ENCODE measurements at regions not wholly inside any gene's neighbourhood (a gene's known extent, or its start where the extent isn't known, plus 50 kb on each side); places are given as distances from the start of the nearest gene placed in this dataset.

GRCh38 chr3:144058713-144059112 is 87.1 kb downstream of the DIPK2A start:
- Histone ChIP-seq H3K4me3 (ENCODE audit: low read length) (no peak overlapping the region), H3K27me3 (ENCODE audit: insufficient read depth, low read depth, low read length) (no peaks in the 10 kb centered on the region), H3K4me2 (ENCODE audit: low read length) (no peak overlapping the region), H3K79me2 (replicated peaks; ENCODE audit: insufficient read depth, low read length) (no peaks in the 10 kb centered on the region), H3F3A (ENCODE audit: insufficient read depth, low read length, poor library complexity, severe bottlenecking) (no peaks in the 10 kb centered on the region), H3K36me3 (ENCODE audit: insufficient read depth, low read length) (no peaks in the 10 kb centered on the region), H3K9ac (ENCODE audit: low read length) (no peak overlapping the region), H3K9me3 (ENCODE audit: low read length) (no peaks in the 10 kb centered on the region), H3K27ac (ENCODE audit: low read length) (no peak overlapping the region), H3K9me2 (ENCODE audit: insufficient read depth, low read length) (no peaks in the 10 kb centered on the region), H4K20me1 (ENCODE audit: insufficient read depth) (no peaks in the 10 kb centered on the region), H2AFZ (ENCODE audit: low read depth, low read length) (no peak overlapping the region)
- TF ChIP-seq RAD21 (conservative IDR thresholded peaks at IDR 0.05) (no peak), POLR2AphosphoS5 (IDR thresholded peaks at IDR 0.05) (no peak), EZH2 (IDR thresholded peaks at IDR 0.05; ENCODE audit: borderline replicate concordance, insufficient read depth, low read length, poor library complexity, severe bottlenecking) (no peak), TAF1 (IDR thresholded peaks at IDR 0.05; ENCODE audit: low read depth) (no peak), SMC3 (conservative IDR thresholded peaks at IDR 0.05; ENCODE audit: poor library complexity) (no peak), MXI1 (conservative IDR thresholded peaks at IDR 0.05; ENCODE audit: poor library complexity, severe bottlenecking) (no peak), EP300 (conservative IDR thresholded peaks at IDR 0.05; ENCODE audit: poor library complexity, severe bottlenecking) (no peak), REST (IDR thresholded peaks at IDR 0.05; ENCODE audit: borderline replicate concordance) (no peak)
- TF ChIP-seq, protein P1, sequence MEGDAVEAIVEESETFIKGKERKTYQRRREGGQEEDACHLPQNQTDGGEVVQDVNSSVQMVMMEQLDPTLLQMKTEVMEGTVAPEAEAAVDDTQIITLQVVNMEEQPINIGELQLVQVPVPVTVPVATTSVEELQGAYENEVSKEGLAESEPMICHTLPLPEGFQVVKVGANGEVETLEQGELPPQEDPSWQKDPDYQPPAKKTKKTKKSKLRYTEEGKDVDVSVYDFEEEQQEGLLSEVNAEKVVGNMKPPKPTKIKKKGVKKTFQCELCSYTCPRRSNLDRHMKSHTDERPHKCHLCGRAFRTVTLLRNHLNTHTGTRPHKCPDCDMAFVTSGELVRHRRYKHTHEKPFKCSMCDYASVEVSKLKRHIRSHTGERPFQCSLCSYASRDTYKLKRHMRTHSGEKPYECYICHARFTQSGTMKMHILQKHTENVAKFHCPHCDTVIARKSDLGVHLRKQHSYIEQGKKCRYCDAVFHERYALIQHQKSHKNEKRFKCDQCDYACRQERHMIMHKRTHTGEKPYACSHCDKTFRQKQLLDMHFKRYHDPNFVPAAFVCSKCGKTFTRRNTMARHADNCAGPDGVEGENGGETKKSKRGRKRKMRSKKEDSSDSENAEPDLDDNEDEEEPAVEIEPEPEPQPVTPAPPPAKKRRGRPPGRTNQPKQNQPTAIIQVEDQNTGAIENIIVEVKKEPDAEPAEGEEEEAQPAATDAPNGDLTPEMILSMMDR (IDR thresholded peaks at IDR 0.05; ENCODE audit: poor library complexity, severe bottlenecking): no peak

GRCh38 chr3:144059481-144059880 is 87.9 kb downstream of the DIPK2A start:
- H3K4me3 ChIP-seq (ENCODE audit: low read length): no peak overlapping the region

More at GRCh38 chr3:144059481-144059880, 87.9 kb downstream of the DIPK2A start:
- Histone ChIP-seq H3K4me2 (ENCODE audit: low read length) (no peak overlapping the region), H3K27me3 (ENCODE audit: insufficient read depth, low read depth, low read length) (no peaks in the 10 kb centered on the region), H3K9ac (ENCODE audit: low read length) (no peak overlapping the region), H3K79me2 (replicated peaks; ENCODE audit: insufficient read depth, low read length) (no peaks in the 10 kb centered on the region), H3K27ac (ENCODE audit: low read length) (no peak overlapping the region), H3K9me3 (ENCODE audit: low read length) (no peaks in the 10 kb centered on the region), H4K20me1 (ENCODE audit: insufficient read depth) (no peaks in the 10 kb centered on the region), H2AFZ (ENCODE audit: low read depth, low read length) (no peak overlapping the region), H3F3A (ENCODE audit: insufficient read depth, low read length, poor library complexity, severe bottlenecking) (no peaks in the 10 kb centered on the region), H3K36me3 (ENCODE audit: insufficient read depth, low read length) (no peaks in the 10 kb centered on the region), H3K9me2 (ENCODE audit: insufficient read depth, low read length) (no peaks in the 10 kb centered on the region)
- TF ChIP-seq REST (IDR thresholded peaks at IDR 0.05; ENCODE audit: borderline replicate concordance) (no peak), EZH2 (IDR thresholded peaks at IDR 0.05; ENCODE audit: borderline replicate concordance, insufficient read depth, low read length, poor library complexity, severe bottlenecking) (no peak), POLR2AphosphoS5 (IDR thresholded peaks at IDR 0.05) (no peak), SMC3 (conservative IDR thresholded peaks at IDR 0.05; ENCODE audit: poor library complexity) (no peak), EP300 (conservative IDR thresholded peaks at IDR 0.05; ENCODE audit: poor library complexity, severe bottlenecking) (no peak), RAD21 (conservative IDR thresholded peaks at IDR 0.05) (no peak), MXI1 (conservative IDR thresholded peaks at IDR 0.05; ENCODE audit: poor library complexity, severe bottlenecking) (no peak), TAF1 (IDR thresholded peaks at IDR 0.05; ENCODE audit: low read depth) (no peak)
- TF ChIP-seq, protein P1 (IDR thresholded peaks at IDR 0.05; ENCODE audit: poor library complexity, severe bottlenecking): no peak
